Gastroesophageal sphincter (tissue), 3 donors: ENCODE measurements at regions not wholly inside any gene's neighbourhood (a gene's known extent, or its start where the extent isn't known, plus 50 kb on each side); places are given as distances from the start of the nearest gene placed in this dataset.
"Not testable (repeated sequence)": the region's sequence is repeated elsewhere in the genome, so short reads cannot be mapped to it uniquely, and the experiment has no call there.

Experiments used
- EP300 ChIP-seq: sonication (generic); formaldehyde crosslinking; IDR thresholded peaks from one replicate; pipeline ENCODE4 v1.6.1; 2017; ENCODE audit warnings: antibody characterized with exemption, mild to moderate bottlenecking
- POLR2A ChIP-seq, 2 donors: fragments of 450-650 bp; IDR thresholded peaks; one replicate each; pipeline ENCODE4 v1.6.1; 2017; ENCODE audit warnings: antibody characterized with exemption in 2 of 2, mild to moderate bottlenecking in 2 of 2, moderate library complexity in 1 of 2
- TF ChIP-seq, protein P1 (sequence below), 4 experiments: fragments of 200-600 bp in 2 of 4; fragments of 450-650 bp in 2 of 4; sonication (generic) in 1 of 4; IDR thresholded peaks; one replicate each; pipeline ENCODE4 v1.5.1; 2017 to 2019; ENCODE audit warnings: antibody characterized with exemption in 4 of 4, mild to moderate bottlenecking in 2 of 4, moderate library complexity in 2 of 4

DNA sequence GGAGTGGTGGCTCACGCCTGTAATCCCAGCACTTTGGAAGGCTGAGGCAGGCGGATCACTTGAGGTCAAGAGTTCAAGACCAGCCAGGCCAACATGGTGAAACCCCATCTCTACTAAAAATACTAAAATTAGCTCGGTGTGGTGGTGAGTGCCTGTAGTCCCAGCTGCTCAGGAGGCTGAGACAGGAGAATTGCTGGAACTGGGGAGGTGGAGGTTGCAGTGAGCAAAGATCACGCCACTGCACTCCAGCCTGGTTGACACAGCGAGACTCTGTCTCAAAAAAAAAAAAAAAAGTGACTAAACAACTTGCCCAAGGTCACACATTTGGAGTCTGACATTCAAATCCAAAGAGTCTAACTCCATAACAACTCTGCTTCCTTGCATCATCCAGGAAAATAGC lies 192.4 kb upstream of the C16orf82 start:
- TF ChIP-seq, protein P1, sequence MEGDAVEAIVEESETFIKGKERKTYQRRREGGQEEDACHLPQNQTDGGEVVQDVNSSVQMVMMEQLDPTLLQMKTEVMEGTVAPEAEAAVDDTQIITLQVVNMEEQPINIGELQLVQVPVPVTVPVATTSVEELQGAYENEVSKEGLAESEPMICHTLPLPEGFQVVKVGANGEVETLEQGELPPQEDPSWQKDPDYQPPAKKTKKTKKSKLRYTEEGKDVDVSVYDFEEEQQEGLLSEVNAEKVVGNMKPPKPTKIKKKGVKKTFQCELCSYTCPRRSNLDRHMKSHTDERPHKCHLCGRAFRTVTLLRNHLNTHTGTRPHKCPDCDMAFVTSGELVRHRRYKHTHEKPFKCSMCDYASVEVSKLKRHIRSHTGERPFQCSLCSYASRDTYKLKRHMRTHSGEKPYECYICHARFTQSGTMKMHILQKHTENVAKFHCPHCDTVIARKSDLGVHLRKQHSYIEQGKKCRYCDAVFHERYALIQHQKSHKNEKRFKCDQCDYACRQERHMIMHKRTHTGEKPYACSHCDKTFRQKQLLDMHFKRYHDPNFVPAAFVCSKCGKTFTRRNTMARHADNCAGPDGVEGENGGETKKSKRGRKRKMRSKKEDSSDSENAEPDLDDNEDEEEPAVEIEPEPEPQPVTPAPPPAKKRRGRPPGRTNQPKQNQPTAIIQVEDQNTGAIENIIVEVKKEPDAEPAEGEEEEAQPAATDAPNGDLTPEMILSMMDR (IDR thresholded peaks at IDR 0.05): not testable (repeated sequence)
- not testable (repeated sequence) for TF ChIP-seq POLR2A (IDR thresholded peaks at IDR 0.05); EP300
